GM12873 (cell line): ENCODE measurements at regions not wholly inside any gene's neighbourhood (a gene's known extent, or its start where the extent isn't known, plus 50 kb on each side); places are given as distances from the start of the nearest gene placed in this dataset.

Experiments used
- CTCF ChIP-seq: IDR thresholded peaks from 2 replicates; pipeline ENCODE4 v1.5.1; 2012; ENCODE audit warnings: low read depth, mild to moderate bottlenecking, moderate library complexity, low read length, control low read depth; ENCODE audit not compliant: insufficient read depth; ENCODE audit errors: missing control alignments

- TF ChIP-seq CTCF, result no peak
These were observed 77.6 kb upstream of the EIF5 start for GRCh38 chr14:103256406-103256805.

GRCh38 chr14:103257211-103257962, 76.7 kb upstream of the EIF5 start:
- TF ChIP-seq CTCF, result no peak

- no peak for TF ChIP-seq CTCF
These were observed 75.8 kb upstream of the EIF5 start for GRCh38 chr14:103258211-103258610.

- no peak for TF ChIP-seq CTCF
These were observed 74.9 kb upstream of the EIF5 start for GRCh38 chr14:103259184-103259583.

GRCh38 chr14:103259801-103260628, 74.0 kb upstream of the EIF5 start:
- TF ChIP-seq CTCF, result no peak

GRCh38 chr14:103260629-103261124, 73.4 kb upstream of the EIF5 start:
- TF ChIP-seq CTCF, result no peak

GRCh38 chr14:103267226-103267910, 66.7 kb upstream of the EIF5 start:
- TF ChIP-seq CTCF, result no peak
